HG02885 (cell line): ENCODE measurements at regions not wholly inside any gene's neighbourhood (a gene's known extent, or its start where the extent isn't known, plus 50 kb on each side); places are given as distances from the start of the nearest gene placed in this dataset.
"Not testable (repeated sequence)": the region's sequence is repeated elsewhere in the genome, so short reads cannot be mapped to it uniquely, and the experiment has no call there.

ENCODE experiments used
- ATAC-seq: cut with Tn5 transposase; IDR thresholded peaks from one replicate; pipeline ENCODE4 v1.9.1; 2021; ENCODE audit warnings: mild to moderate bottlenecking; ENCODE audit not compliant: unreplicated experiment, poor library complexity

DNA sequence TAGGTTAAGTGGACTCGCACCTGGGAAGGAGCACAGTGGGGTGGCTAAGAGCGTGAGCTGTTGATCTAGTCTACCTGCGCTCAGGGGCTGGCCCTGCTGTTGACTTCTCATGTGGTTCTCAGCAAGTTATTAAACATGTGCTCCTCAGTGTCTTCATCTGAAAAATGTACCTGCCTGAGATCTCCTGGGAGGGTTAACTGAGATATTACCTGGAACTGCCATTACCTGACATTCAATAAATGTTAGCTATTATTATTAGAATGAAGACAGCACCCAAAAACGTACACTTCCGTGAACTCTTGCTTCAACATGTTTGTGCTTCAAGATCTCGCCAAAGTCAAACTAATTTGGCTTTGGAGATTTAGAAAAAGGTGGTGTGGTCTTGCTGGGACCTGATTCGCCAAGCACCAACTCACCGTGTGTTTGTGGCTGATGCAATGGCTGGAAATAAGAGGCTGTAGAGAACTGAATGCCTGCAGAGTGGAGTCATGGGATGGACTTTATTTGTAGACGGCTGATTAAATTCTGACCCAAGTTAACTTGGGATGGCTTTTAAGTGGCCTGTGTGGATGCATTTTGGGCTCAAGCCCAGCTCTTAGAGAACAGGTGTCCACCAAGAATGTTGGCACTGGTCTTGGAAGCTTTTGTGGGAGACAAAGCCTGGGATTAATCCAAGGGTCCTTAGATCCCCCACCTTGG is 692.9 kb downstream of the QKI start:
- ATAC-seq: no peak

DNA sequence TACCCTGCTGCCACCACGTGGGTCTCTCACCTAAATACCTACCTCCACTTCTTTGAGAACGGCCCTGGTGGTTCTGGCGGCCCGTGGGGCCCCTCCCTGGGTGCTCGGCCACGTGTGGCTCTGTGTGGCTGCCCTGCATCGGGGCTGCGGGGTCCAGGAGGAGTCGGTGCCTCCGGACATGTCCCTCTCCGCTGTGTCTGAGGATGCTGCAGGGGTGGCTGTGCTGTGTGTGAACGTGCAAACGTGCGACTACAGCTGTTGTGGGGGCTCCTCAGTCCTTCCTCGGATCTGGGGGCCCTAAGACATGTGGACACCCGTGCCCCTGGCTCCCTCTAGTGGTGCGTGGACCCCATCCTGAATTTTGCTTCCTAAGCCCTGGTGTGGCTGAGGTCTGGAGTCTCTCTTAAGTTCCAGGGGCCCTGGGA is 691.8 kb downstream of the QKI start:
- no peak for ATAC-seq

DNA sequence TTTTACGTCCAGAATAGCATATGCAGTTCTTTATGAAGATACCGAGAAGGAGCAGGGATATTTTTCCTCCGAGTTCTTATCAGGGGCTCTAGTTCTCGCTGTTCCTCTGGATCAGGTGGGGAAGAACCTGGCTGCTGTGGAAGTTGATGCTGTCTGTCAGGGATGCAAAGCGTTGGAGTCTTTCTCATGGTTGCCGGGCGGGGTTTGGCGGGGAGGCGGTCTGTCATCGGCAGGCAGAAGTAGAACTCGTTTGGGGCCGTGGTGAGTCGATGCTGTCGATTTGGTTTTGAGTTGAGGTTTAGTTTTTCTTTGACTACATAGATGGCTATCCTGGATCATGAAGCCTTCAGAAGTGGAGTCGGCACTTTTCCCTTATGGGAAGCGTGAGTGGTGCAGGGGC is 691.2 kb downstream of the QKI start:
- ATAC-seq: no peak

DNA sequence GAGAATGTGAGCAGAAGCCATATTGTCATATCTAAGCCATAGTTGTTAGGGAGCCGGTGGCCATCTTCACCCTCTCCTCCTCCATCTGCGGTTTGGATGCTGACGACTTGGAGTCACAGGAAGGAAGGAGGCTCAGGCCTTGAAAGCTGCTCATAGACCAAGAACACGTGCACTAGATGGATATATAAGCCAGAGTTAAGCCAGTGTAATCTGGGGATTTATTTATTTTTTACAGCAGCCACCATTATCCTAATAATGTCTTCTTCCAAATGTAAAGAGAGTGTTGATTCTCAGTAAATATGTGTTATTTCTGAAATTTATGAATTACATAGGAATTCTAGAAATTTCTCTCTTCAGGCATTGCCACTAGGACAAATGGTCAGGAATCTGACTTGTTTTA is 689.9 kb downstream of the QKI start:
- no peak for ATAC-seq

DNA sequence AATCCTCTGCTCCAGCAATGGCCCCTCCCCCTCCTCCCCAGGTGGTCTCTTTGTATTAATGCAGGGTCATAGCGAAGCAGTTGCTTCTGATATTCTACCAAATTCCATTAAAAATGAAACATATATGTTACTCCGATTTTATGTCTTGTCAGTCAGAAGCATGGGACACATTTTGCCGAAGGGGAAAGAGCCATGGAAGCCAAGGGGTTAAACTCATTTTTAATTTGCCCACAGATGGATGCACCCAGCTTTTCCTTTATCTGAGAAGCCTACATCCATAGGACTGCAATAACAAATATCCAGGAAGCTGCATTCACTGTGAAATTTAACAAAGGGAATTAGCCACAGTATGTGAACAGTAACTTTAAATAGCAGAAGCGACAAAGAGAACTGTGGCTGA is 688.2 kb downstream of the QKI start:
- no peak for ATAC-seq

DNA sequence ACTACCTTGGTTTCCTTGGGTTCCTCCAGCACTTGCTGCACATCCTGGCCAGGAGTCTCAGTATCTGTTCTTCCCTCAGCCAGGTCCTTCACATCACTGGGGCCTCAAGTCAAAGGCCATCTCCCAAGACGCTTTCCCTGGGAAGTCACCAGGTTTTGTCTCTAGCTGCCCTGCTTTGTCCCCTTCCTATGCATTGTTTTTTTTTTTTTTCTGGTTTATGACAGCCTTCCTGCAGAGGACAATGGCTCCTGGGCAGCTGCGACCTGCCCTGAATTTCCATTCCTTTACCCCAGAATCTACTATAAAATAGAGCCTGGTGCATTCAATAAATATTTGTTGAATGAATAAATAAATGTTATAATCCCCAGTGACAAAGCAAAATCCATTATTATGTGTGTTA is 687.3 kb downstream of the QKI start:
- ATAC-seq: no peak

DNA sequence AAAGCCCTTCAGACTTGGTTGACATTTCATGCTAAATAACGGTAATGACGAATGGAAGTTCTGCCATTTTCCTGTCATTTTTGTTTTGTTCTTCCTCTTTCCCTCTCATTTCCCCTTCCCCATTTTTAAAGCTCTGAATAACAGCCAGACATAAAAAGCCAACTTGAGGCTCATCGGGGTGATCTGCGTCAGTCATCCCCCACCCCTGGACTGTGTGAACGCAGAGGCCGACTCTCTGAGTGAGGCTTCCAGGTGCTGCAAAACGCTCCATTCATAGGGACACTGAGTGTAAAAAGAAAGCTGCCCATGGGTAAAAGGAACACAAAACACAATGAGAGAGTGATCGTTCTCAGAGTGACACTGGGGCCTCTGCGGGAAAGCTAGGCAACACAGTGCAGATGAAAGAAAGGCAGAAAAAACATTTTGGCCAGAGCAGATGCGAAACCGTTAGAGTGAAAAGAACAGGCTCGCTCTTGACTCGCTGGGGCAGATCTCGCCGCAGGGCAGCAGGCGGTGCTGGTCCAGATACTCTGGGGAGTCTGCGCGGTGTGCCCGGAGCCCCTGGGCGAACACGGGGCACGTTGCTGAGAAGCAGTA is 684.8 kb downstream of the QKI start:
- ATAC-seq: no peak

DNA sequence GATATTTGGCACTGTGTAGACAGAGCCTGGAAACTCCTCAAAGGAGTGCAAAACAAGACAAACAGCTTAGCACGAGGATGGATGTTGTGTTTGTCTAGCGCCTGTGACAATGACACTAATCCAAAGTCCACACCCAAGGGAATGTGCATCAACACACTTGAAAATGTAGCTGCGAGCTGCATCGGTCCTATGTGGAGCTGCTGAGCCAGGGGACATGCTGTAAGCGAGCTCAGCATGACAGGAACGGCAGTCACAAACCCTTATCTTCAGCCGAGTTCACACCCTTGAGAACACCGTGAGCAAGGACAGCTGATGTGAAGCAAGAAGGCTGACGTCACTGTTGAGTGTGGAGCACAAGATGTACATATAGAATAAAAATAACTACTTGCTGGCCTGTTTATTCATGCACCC is 684.3 kb downstream of the QKI start:
- no peak for ATAC-seq

DNA sequence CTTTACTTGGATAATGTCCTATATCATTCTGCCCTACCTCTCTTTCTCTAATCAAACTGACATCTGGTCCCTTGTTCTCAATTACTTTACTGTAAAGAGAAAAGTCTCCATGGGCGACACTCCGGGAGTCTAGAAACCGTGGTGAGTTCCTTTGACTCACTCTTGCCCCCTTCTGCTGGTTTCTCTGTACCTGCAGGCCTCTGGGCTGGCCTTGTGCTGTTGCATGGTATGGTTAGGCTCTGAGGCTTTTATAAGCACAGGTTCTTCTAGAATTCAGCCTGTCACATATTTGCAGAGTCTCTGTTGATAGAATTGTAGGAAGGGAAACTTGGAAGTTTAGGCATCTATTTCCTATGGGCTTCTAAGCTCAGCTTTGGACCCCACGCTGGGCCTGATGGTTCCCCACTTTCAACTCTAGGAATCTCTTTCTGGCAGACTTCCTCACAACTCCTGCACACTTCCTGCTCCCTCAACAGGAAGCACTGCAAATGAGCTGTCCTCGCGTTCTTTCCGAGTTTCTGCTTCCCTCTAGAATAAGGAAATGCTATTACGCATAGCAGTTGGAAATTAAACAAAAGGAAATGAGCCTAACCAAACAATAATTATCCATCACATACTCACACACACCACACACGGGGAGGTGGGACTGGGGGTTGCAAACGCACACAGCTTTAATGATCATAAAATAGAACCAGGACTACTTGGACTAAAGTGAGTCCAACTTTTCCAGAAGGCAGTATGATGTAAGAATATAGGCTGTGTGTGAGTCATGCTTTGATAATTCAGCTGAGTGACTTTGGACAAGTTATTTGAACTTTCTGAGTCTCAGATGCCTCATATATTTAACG is 683.3 kb downstream of the QKI start:
- no peak for ATAC-seq

DNA sequence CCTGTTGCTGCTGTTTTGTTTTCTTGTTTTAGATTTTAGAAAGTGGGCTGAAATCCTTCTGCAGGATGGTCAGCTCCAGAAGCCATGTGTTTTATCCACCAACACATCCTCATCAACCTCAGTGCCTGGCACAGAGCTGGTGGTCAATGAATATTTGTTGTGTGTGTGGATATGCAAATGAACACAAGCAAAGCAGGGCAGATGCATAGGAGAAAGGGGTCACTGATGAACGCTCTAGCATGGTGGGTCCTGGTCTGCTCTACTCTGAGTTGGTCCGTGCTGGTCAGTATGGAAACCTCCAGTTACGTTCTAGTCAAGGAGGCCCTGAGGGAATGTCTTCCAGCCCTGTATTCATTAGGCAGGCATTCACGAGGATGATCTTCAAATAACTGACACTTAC is 682.5 kb downstream of the QKI start:
- ATAC-seq: no peak

DNA sequence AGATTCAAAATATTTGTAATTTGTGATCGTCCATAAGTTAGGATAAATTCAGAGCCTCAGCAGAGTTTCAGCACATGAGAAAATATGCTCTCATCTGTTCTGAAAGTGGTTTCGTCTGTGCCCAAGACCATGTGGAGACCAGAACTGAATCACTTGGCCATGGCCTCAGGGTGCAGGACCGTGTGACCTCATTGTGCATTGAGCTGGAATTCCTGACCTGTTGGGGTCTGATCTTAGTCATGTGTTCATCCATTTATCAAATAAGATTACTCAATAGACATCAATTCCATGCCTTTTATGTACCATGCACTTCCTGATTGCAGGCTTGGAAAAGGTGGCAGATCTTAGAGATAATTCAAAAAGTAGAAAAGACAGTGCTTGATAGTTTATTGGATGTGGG is 680.5 kb downstream of the QKI start:
- ATAC-seq: no peak

DNA sequence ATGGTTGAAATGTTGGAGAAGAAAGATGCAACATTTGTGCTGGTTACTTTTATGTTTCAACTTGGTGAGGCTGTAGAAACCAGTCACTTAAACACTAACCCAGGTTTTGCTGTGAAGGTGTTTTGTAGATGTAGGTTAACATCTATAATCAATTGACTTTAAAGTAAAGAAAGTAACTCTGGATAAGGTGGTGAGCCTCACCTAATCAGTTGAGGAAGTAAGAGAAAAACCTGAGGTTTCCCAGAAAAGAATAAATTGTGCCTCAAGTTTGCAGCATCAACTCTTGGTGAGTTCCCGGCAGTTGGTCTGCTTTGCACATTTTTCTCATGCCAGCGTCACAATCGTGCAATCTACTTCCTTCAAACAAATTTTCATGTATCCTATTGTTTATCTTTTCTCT is 673.4 kb downstream of the QKI start:
- ATAC-seq: no peak

DNA sequence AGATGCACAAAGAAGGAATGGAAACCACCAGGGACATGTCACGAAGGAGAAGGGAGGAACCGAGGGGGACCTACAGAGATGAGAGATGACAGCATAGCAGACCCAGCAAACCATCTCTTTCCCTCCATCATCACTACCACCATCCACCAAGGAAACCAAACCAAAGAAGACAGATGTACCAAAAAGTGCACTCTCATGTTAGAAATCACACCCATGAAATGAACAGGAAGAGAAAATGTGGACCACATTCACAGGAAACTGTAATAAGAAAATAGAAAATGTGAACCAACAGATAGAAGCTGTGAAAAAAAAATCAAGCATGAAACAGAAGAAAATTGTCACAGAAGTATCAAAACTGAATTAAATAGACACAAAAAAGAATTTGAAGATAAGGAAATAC is 672.7 kb downstream of the QKI start:
- no peak for ATAC-seq

DNA sequence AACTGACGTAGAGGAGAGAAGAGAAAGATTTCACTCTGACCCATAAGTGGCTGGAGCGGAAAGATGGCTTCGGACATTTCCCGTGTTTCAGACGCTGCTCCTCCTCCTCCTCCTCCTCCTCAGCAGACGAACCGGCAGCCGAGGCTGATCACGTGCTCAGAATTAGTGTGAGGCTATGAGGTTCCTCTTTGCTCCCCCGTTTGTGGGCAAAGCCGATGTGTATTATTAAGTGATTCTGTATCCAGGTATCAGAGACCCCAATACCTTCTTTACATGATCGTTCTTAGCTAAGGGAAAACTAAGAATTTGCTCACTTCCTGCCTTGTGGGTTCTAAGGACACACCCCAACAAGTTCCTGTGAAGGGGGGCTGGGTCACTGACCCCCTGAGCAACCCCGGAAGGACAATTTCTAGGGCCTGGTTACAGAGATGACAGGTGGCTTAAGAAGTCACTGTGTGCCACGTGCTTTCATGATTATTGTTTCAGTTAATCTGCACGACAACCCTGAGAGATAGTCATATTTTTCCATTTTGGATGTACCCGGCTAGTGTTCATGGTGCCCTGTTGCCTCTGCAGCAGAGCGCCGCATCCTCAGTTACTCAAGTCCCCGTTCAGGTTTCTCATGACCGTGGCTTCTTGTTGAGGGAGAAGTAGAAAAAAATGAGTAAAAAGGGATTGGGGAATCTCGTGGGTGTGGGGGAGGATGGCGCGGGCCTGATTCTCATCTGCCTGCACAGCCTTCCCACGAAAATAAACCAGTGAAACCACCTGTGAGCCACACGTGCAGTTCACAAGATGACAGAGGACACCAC is 671.8 kb downstream of the QKI start:
- ATAC-seq: no peak

DNA sequence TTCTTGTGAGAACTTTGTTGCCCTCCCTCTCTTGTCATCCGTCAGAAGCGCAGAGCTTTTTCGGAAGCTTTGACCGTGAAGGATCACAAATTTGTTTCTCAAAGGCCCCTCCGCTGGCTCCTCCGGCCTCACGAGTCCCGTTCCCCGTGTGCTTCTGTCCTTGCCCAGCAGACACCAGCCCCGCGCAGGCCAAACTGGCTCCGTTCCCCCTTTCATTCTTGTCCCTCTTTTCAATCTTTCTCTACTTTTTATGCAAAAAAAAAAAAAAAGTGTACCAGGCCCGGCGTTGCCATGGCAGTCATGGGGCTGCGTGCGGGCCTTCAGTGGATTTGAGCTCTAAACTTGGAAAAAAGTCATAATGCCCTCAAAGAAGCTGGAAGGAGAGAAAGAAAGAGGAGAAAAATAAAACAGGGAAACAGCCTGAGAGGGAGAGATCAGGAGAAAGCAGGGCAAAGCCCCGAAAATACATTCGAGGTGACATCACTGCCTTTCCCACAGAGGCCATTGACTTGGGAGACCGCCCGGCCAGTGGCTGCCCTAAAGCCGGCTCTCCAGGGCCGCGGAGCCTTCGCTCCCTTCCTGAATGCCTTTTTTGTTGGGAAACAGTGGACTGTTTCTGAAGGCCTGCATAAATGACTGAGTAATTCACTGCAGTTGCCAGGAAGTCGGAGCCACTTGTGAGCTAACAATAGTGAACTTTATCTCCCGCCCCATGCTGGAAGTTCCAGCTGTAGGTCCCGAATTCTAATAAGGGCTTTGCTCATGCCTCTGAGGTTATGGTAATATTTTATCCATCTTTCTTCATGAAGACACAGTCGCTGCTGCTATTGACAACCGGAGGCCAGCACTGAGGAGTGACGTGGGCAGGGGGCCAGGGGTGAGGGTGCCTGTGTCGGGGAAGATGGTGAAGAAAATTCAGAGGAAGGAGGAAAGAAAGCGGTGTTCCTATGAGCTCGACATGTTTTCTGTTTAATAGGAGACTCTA is 670.9 kb downstream of the QKI start:
- ATAC-seq: no peak

DNA sequence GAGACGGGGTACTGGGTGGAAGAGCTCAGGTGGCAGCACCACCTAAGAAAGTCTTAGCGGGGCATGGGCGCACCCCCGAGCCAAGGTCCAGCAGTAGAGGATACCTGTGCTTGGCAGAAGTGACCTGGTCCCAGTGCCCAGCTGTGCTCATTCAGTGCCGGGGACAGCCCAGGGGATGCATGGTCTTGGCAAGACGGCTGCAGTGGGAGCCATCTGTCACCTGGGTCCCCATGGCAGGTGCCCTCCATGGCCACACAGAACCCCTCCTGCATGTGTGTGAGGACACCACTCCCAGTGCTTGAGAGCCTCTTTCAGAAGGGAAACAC is 664.7 kb downstream of the QKI start:
- no peak for ATAC-seq

DNA sequence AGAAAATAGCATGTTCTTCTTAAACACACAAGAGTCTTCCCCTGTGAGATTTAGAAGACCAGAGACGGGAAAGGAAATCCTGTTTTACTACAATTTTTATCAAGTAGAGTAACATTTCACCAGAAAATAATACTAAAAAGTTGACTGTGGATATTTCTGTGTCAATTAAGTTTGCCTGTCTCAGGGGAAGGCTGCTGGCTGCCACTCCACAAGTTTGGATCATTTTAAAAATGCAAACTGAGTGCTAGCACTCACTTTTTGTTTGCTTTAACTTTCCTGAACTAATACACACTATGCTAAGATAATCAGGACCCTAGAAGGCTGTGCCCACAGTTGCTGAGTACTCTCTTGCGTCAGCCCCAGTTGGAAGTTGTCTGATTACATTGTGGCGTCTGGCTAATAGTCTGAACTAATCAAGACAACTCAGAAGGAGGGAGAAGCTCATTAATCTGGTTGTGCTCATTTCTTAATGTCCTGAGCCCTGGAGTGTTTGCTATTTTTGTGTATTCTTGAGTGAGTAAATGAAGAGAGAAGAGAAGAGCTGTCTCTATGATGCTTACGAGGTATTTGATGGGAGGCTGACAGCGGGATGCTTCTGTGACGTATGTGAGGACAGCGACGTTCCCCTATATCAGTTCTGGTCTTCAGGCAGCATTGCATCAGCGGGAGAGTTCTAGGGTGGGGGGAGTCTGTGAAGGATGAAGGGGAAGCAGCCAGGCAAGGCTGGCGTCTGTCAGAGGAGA is 664.2 kb downstream of the QKI start:
- no peak for ATAC-seq

DNA sequence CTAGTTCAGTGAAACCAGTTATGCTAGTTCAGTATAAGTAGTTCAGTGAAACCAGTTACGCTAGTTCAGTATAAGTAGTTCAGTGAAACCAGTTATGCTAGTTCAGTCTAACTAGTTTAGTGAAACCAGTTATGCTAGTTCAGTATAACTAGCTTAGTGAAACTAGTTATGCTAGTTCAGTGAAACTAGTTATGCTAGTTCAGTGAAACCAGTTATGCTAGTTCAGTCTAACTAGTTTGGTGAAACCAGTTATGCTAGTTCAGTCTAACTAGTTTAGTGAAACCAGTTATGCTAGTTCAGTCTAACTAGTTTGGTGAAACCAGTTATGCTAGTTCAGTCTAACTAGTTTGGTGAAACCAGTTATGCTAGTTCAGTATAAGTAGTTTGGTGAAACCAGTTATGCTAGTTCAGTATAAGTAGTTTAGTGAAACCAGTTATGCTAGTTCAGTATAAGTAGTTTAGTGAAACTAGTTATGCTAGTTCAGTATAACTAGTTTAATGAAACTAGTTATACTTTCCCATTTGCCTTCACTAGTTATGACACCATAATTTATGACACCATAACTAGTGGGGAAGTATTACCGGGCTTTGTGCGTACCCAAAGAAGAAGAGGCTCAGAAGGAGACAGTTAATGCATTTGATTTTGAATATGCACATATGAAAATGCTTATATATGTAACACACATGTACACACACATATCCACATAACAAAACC is 662.5 kb downstream of the QKI start:
- ATAC-seq: not testable (repeated sequence)
